ENCODE measurements at regions not wholly inside any gene's neighbourhood (a gene's known extent, or its start where the extent isn't known, plus 50 kb on each side); places are given as distances from the start of the nearest gene placed in this dataset.
A peak's percentile ranks its signal among the peaks of the same experiment; 100 is the strongest.
"Not testable (repeated sequence)": the region's sequence is repeated elsewhere in the genome, so short reads cannot be mapped to it uniquely, and the experiment has no call there.

DNA sequence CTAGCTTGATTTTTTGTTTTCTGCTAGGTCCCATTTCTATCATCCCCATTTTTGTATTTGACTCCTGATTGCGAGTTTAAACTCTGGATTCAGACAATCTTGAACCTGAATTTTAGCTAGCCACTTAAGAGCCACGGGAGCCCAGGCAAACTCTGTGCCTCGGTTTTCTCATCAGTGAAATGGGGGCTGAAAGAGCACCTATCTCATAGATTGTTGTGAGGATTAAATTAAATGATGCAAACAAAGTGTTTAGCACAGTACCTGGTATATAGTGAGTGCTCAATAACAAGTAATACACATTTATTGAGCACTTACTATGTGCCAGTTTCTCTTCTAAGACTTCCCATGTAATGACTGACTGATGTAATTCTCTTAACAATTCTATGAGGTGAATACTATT lies 158.1 kb upstream of the POU3F1 start:
- intact Hi-C loops (cut with micrococcal nuclease): no loop called here
- no peak for DNase-seq
- no peak for ATAC-seq

DNA sequence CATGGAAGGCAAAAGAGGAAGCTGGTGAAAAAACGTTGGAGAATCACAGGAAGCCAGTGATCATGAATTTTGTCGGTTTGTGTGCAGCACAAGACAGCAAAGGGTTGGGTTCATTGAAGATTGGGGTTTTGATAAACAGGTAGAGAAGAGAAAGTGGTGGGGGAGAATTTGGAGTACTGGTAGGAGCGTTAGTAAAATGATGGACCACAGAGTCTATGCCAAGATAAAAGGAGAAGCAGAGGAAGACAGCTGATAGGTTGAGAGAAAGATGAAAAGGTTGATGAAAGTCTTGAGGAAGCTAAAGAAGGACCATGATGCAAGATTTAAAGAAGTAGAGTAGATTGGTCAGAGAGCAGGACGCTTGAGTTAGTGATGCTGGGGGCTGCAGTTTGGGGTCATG lies 156.8 kb upstream of the POU3F1 start:
- intact Hi-C loops (cut with micrococcal nuclease): no loop called here
- ATAC-seq (no peak), DNase-seq (no peak)

GRCh38 chr1:38201431-38201830 lies 154.8 kb upstream of the POU3F1 start:
- no peak for ATAC-seq
- intact Hi-C loops (cut with micrococcal nuclease): no loop called here
- DNase-seq: no peak

DNA sequence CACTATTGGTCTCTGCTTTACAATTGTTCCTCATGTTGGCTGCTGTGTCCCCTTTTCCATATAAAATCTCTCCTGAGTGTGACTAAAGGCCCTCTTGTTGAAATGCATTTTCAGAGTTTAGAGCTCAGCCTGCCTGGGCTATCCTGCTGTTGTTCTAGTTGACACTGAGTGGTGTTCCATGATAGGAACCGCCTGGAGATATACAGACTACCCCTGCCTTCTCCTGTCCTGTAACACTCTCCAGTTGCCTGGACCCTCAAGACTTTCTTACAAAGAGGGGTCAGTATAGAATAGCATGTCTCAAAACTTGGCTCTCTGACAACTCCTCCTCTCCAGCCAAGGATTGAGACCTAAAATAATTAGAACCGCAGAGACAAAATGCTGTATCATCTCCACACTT lies 152.0 kb upstream of the POU3F1 start:
- no peak for ATAC-seq
- intact Hi-C loops (cut with micrococcal nuclease): no loop called here
- no peak for DNase-seq

DNA sequence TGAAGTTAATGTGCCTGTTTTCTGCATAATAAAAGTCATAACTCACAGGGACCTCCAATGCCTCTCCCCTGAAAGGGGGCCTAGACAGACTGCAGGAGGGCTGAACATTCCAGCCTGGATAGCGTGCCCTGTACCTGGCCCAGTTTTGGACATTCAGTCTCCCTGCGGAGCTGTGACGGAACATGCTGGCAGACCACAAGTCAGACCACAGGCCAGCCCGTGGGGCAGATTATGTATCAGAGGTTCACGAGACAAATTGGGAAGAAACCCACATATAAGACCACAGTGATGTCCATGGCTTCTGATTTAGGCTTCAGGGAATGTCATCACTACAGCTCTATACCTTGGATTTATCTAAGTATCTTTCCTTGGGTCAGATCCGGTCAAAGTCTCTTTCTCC lies 151.5 kb upstream of the POU3F1 start:
- ATAC-seq: no peak
- intact Hi-C loops (cut with micrococcal nuclease): no loop called here
- DNase-seq: no peak

GRCh38 chr1:38197312-38198061 lies 150.9 kb upstream of the POU3F1 start:
- ATAC-seq: no peak
- no peak for DNase-seq
- intact Hi-C loops (cut with micrococcal nuclease): no loop called here

DNA sequence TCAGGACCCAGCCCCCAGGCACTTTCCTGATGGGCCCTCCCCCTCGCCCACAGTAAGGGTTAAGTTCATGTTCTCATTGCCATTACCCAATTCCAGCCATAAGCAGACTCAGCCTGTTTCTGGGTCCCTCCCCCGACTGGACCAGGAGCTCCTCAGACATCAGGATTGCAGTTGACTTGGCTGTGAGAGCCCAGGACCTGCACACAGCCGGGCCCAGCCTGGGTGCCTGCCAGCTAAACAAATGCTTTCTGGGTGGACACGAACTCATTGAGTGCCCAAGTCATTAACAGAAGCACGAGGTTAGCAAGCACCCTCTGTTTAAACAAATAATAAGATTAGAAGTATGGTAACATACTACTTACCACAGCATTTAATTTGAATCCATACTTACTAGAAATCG lies 147.9 kb upstream of the POU3F1 start:
- DNase-seq: no peak
- ATAC-seq: no peak
- intact Hi-C loops (cut with micrococcal nuclease): no loop called here

GRCh38 chr1:38193040-38193439 lies 146.4 kb upstream of the POU3F1 start:
- ATAC-seq (no peak), DNase-seq (no peak)
- intact Hi-C loops (cut with micrococcal nuclease): no loop called here

GRCh38 chr1:38191461-38191860 lies 144.9 kb upstream of the POU3F1 start:
- DNase-seq (peak; percentile 49), ATAC-seq (peak; percentile 44)
- intact Hi-C loops (cut with micrococcal nuclease): no loop called here

- ATAC-seq (no peak), DNase-seq (no peak)
- intact Hi-C loops (cut with micrococcal nuclease): no loop called here
These were observed 144.4 kb upstream of the POU3F1 start for GRCh38 chr1:38190983-38191382.

GRCh38 chr1:38187552-38187951 lies 141.0 kb upstream of the POU3F1 start:
- no peak for ATAC-seq
- DNase-seq: no peak
- intact Hi-C loops (cut with micrococcal nuclease): no loop called here

GRCh38 chr1:38186566-38186965 lies 140.0 kb upstream of the POU3F1 start:
- DNase-seq: no peak
- intact Hi-C loops (cut with micrococcal nuclease): no loop called here
- ATAC-seq: no peak

GRCh38 chr1:38185913-38186312 lies 139.3 kb upstream of the POU3F1 start:
- intact Hi-C loops (cut with micrococcal nuclease): no loop called here
- ATAC-seq: no peak
- DNase-seq: no peak

DNA sequence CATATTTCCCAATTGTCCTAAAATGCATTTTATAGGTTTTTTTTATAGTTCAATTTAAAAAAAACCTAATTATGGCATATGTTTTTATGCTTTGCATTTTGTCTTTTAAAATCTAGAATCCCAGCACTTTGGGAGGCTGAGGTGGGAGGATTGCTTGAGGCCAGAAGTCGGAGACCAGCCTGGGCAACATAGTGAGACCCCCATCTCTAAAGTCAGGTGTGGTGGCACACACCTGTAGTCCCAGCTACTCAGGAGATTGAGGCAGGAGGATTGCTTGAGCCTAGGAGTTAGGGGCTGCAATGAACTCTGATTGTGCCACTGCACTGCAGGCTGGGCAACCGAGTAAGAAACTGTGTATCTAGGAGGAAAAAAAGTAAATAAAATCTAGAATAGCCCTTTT lies 137.2 kb upstream of the POU3F1 start:
- intact Hi-C loops (cut with micrococcal nuclease): no loop called here
- no peak for DNase-seq
- ATAC-seq: no peak

DNA sequence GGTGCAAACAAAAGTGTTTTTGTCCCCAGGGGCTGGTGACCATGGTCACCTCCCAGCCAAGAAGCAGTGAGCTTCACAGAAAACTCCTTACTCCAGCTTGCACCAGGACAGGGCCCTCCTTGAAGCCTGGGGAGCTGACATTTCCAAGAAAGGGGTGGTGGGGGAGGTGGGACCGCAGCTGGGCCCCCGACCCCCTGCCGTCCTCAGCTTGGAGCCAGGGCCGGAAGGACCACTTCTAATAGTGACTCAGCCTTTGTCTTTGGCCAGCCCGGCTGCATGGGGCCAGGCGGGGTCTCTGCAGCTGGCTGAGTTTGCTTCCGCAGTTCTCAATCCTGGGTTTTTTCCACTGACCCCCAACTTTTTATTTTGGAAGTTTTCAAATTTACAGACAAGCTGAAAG lies 136.5 kb upstream of the POU3F1 start:
- ATAC-seq: no peak
- no peak for DNase-seq
- intact Hi-C loops (cut with micrococcal nuclease): no loop called here

DNA sequence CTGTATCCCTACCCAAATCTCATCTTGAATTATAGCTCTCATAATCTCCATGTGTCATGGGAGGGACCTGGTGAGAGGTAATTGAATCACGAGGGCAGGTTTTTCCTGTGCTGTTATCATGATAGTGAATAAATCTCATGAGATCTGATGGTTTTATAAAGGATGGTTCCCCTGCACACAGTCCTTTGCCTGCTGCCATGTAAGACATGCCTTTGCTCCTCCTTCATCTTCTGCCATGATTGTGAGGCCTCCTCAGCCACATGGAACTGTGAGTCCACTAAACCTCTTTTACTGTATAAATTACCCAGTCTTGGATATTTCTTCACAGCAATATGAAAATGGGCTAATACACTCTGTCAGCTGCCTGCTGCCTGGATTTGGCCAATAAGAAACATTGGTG lies 133.8 kb upstream of the POU3F1 start:
- ATAC-seq: not testable (repeated sequence)

GRCh38 chr1:38179483-38179882 lies 132.9 kb upstream of the POU3F1 start:
- intact Hi-C loops (cut with micrococcal nuclease): no loop called here
- ATAC-seq (peak; percentile 82), DNase-seq (peak; percentile 73)

More for the DNA sequence above, 133.8 kb upstream of the POU3F1 start:
- DNase-seq; intact Hi-C loops (cut with micrococcal nuclease): not testable (repeated sequence)

- intact Hi-C loops (cut with micrococcal nuclease): no loop called here
- ATAC-seq (no peak), DNase-seq (no peak)
These were observed 131.6 kb upstream of the POU3F1 start for GRCh38 chr1:38178216-38178615.

DNA sequence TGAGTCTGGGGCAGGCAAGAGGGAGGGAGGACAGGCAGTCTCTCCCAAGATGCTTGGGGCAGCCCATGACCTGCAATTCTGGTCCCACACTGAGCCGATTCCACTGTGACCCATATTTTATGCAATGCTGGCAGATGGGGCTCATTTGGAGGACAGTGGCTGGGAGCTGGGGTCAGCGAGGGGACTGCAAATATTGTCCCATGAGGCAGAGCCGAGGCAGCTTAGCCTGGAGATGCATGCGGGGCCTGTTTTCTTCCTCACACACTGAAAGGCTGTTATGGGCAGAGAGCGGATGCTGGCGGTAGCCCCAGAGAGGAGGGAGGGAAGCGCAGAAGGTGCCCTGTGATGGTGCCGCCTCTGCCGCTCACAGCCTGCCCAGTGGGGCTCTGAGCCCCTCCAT lies 128.5 kb upstream of the POU3F1 start:
- ATAC-seq: no peak

DNA sequence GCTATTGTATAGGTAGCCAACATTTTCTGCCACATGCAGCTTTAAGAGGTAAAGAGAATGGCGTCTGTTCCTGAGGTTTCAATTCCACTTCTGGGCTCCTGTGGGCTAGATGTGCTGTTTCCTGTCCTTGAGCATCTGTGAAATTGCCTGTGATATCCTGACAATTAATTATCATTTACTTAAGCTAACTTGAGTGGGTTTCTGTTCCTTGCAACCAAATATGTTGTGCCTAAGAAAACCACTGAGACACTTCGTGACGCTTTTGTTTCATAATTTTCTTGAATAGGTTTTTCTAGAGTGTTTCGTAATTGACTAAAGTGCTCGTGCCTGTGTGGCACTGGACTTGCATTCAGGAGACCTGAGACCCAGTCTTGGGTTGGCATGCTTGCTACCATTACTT lies 127.3 kb upstream of the POU3F1 start:
- intact Hi-C loops (cut with micrococcal nuclease): no loop called here
- ATAC-seq (no peak), DNase-seq (no peak)

More for the DNA sequence above, 128.5 kb upstream of the POU3F1 start:
- no peak for DNase-seq
- intact Hi-C loops (cut with micrococcal nuclease): no loop called here

- intact Hi-C loops (cut with micrococcal nuclease): no loop called here
- DNase-seq: no peak
- no peak for ATAC-seq
These were observed 126.7 kb upstream of the POU3F1 start for GRCh38 chr1:38173157-38173831.

Measured in left ventricle myocardium superior (tissue), 1 donor.